ENCODE measurements at regions not wholly inside any gene's neighbourhood (a gene's known extent, or its start where the extent isn't known, plus 50 kb on each side); places are given as distances from the start of the nearest gene placed in this dataset.
A peak's percentile ranks its signal among the peaks of the same experiment; 100 is the strongest.
"Not testable (repeated sequence)": the region's sequence is repeated elsewhere in the genome, so short reads cannot be mapped to it uniquely, and the experiment has no call there.

- FAIRE-seq: no peak
- no peak for DNase-seq (ENCODE audit: low spot score)
Measured at GRCh38 chr2:175619179-175620045, 382.7 kb downstream of the LNPK start.

- FAIRE-seq (peak; percentile 61), DNase-seq (ENCODE audit: low spot score) (no peak)
Measured at GRCh38 chr2:175612280-175612679, 389.8 kb downstream of the LNPK start.

GRCh38 chr2:175606010-175606841 lies 395.8 kb downstream of the LNPK start:
- no peak for FAIRE-seq
- peak; percentile 16 for DNase-seq (ENCODE audit: low spot score)

DNA sequence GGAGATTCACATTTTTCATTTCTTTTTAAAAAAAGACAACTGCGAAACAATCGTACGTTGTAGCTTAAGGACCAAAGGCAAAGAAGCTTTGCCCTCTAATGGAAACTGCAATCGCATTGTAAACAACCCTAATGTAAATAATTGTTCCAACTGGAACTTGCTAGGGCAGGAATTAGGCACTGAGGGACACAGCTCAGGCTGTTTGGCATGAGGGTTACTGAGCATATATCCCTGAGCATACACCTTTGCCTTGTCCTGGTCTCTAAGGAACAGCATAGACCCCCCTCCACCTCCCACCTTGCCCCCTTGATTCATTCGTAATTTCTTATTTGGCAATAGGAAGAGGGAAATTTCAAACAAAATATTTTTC lies 396.4 kb downstream of the LNPK start:
- FAIRE-seq: no peak

GRCh38 chr2:175601969-175602368 lies 400.1 kb downstream of the LNPK start:
- FAIRE-seq (no peak), DNase-seq (ENCODE audit: low spot score) (no peak)

More for the DNA sequence above, 396.4 kb downstream of the LNPK start:
- DNase-seq (ENCODE audit: low spot score): no peak

DNA sequence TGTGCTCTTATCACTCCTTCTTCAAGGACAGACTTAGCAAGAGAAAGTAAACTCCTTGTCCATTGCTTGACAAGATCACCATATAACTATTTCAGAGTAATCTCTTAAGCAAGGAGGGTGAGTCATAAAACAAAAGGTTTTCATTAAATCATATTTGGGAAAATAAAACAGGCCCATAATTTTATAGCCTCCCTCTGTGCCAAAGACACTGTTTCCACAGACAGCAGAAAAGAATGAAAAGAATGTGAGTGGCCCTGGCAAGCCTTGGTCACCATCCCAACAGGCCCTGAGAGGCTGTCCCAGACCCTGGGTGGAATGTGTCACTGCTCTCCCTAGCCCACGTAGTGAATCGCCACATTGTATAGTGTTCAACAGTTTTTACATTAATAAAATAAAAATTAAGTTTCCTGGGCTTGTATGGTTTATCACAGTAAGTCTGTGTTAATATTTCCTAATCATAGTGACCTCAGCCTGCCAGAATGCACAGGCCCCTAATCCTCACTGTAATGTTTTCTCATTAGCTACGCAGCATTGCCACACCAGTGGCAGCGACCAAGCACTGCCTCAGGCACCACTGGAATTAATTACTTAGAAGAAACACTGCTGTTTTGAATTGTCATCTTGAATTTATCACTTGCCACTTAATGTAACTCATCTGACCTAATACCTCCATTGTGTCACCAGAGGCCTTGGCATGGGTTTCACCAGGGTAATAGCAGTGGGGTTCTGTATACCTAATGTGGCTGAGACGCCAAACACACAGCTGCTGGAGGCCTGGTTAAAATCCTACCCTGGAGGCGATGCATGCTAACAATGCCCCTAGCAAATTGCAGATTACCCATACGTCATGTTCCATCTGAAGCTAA lies 401.9 kb downstream of the LNPK start:
- FAIRE-seq: no peak
- DNase-seq (ENCODE audit: low spot score): peak; percentile 32

- FAIRE-seq: no peak
- DNase-seq (ENCODE audit: low spot score): no peak
Measured at GRCh38 chr2:175597286-175597685, 404.8 kb downstream of the LNPK start.

- no peak for FAIRE-seq
- no peak for DNase-seq (ENCODE audit: low spot score)
Measured at GRCh38 chr2:175595139-175595538, 406.9 kb downstream of the LNPK start.

- not testable (repeated sequence) for FAIRE-seq; DNase-seq (ENCODE audit: low spot score)
Measured at GRCh38 chr2:175593686-175594525, 408.2 kb downstream of the LNPK start.

DNA sequence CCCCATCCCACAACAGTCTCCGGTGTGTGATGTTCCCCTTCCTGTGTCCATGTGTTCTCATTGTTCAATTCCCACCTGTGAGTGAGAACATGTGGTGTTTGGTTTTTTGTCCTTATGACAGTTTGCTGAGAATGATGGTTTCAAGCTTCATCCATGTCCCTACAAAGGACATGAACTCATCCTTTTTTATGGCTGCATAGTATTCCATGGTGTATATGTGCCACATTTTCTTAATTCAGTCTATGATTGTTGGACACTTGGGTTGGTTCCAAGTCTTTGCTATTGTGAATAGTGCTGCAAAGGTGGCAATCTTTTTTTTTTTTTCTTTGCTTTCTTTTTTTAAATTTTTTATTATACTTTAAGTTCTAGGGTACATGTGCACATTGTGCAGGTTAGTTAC lies 406.7 kb upstream of the ATP5MC3 start:
- not testable (repeated sequence) for DNase-seq (ENCODE audit: low spot score); FAIRE-seq

- DNase-seq (ENCODE audit: low spot score): no peak
- no peak for FAIRE-seq
Measured at GRCh38 chr2:175585496-175585895, 404.0 kb upstream of the ATP5MC3 start.

DNA sequence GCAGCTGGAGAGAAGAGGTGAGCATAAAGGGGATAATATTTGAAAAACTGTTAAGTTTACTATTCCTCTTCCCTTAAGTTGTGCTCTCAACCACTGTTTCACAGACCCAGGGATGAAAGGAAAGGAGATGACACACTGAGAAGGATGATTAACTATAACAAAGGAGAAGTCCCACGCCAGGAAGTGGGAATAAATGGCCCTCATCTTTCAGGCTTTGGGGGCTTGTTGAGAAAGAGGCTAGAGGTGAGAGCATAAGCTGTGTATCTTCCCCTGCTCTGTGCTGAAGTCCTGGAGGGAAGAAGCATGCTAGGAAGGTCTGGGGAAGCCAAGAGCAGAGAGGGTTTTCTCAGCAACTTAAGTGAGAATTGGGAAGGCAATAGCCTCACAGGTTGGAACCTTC lies 399.1 kb upstream of the ATP5MC3 start:
- DNase-seq (ENCODE audit: low spot score): no peak
- no peak for FAIRE-seq

DNA sequence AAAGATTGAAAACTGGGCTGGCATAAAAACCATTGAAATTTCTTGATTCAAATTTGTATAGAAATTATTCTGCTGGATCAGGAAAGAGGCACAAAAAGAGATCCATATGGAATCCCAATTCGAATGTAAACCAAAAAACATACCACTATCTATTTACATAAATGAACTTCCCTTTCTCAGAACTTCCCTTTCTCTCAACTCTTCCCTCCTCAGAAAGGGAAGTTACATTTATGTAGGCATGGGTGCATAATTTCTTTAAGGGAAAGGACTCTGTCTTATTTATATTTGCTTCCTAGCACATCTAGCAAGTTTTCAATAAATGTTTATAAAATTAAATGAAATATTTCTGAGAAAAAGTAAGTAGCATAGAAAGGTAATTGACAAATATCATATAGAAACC lies 398.1 kb upstream of the ATP5MC3 start:
- no peak for FAIRE-seq

GRCh38 chr2:175577368-175577970 lies 396.0 kb upstream of the ATP5MC3 start:
- DNase-seq (ENCODE audit: low spot score) (no peak), FAIRE-seq (no peak)

More for the DNA sequence above, 398.1 kb upstream of the ATP5MC3 start:
- DNase-seq (ENCODE audit: low spot score): no peak

DNA sequence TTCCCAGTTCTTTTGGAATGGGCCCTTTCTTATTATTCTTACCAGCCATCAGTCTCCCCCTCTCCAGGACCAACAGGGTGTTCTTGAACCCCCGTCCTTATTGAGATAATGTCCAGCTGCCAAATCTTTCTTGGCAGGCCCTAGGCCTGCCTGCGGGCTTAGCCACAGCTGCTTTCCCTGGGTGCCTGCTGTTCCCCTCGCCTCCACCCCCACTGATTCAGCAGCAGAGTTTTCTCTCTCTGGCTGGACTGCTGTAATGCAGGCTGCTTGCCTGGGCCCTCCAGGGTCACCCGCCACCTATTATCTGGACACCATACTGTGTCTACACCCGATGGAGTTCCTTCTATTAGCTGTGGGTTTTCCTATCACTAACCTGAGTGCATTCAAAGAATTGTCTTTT lies 395.4 kb upstream of the ATP5MC3 start:
- FAIRE-seq (no peak), DNase-seq (ENCODE audit: low spot score) (no peak)

- FAIRE-seq (no peak), DNase-seq (ENCODE audit: low spot score) (no peak)
Measured at GRCh38 chr2:175576270-175576669, 394.8 kb upstream of the ATP5MC3 start.

- no peak for FAIRE-seq
Measured at GRCh38 chr2:175575346-175576258, 394.1 kb upstream of the ATP5MC3 start.

GRCh38 chr2:175574069-175574468 lies 392.6 kb upstream of the ATP5MC3 start:
- FAIRE-seq (no peak), DNase-seq (ENCODE audit: low spot score) (no peak)

More at GRCh38 chr2:175575346-175576258, 394.1 kb upstream of the ATP5MC3 start:
- no peak for DNase-seq (ENCODE audit: low spot score)

GRCh38 chr2:175571078-175571653 lies 389.7 kb upstream of the ATP5MC3 start:
- no peak for FAIRE-seq
- DNase-seq (ENCODE audit: low spot score): no peak

All from urothelium cell line (cell line).